GM23338 (cell line): ENCODE measurements at regions not wholly inside any gene's neighbourhood (a gene's known extent, or its start where the extent isn't known, plus 50 kb on each side); places are given as distances from the start of the nearest gene placed in this dataset.

Source experiments
- EZH2 ChIP-seq: fragments of 200-600 bp; sonication (generic); IDR thresholded peaks from one replicate; pipeline ENCODE4 v1.8.0; 2017; ENCODE audit warnings: antibody characterized with exemption, mild to moderate bottlenecking, low read depth; ENCODE audit not compliant: unreplicated experiment
- EZH2phosphoT487 ChIP-seq: fragments of 200-600 bp; sonication (generic); IDR thresholded peaks from one replicate; pipeline ENCODE4 v1.8.1; 2018; ENCODE audit warnings: antibody characterized with exemption; ENCODE audit not compliant: unreplicated experiment
- JUNB ChIP-seq: IDR thresholded peaks from one replicate; pipeline ENCODE4 v1.6.1; 2016; ENCODE audit warnings: antibody characterized with exemption; ENCODE audit not compliant: unreplicated experiment
- POLR2AphosphoS5 ChIP-seq: IDR thresholded peaks from 2 replicates; pipeline ENCODE4 v1.6.1; 2016; ENCODE audit warnings: antibody characterized with exemption, low read depth
- STAT1 ChIP-seq: IDR thresholded peaks from one replicate; pipeline ENCODE4 v1.6.1; 2016; ENCODE audit warnings: antibody characterized with exemption; ENCODE audit not compliant: unreplicated experiment
- ZNF331 ChIP-seq: fragments of 250-450 bp; sonication (Bioruptor Pico); IDR thresholded peaks from 2 replicates; pipeline ENCODE4 v1.5.0; 2020; ENCODE audit warnings: low read depth, mild to moderate bottlenecking, moderate library complexity
- TF ChIP-seq, protein P1 (sequence below), 2 experiments: fragments of 200-600 bp in 1 of 2; sonication (generic) in 1 of 2; conservative IDR thresholded peaks; 2 replicates each; pipeline versions ENCODE4 v1.5.1 to v1.6.1; 2016 to 2017; ENCODE audit warnings: antibody characterized with exemption in 2 of 2, low read depth in 2 of 2, mild to moderate bottlenecking in 2 of 2, moderate library complexity in 1 of 2
- TF ChIP-seq, protein P2 (sequence below): IDR thresholded peaks from one replicate; pipeline ENCODE4 v1.6.1; 2018; ENCODE audit warnings: antibody characterized with exemption; ENCODE audit not compliant: unreplicated experiment
- TF ChIP-seq, protein P3 (sequence below): IDR thresholded peaks from 2 replicates; pipeline ENCODE4 v1.6.1; 2016; ENCODE audit warnings: antibody characterized with exemption

DNA sequence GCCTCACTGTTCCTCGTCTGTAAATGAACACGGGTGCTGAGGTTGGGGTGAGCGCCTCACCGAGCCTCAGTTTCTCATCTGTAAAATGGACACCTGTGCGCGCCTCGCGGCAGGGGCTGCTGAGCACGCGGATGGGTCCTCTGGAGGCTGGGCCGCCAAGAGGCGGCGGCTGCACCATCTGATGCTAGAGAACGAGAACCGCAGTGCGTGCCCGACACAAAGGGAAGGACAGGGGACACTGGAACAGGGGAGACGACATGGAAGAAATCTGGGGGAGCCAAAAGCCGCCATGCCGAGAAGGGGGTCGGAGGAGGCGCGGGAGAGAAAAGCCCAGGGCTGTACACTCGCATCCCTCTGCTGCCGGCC is 118.7 kb upstream of the ZNF516 start:
- TF ChIP-seq, protein P1, sequence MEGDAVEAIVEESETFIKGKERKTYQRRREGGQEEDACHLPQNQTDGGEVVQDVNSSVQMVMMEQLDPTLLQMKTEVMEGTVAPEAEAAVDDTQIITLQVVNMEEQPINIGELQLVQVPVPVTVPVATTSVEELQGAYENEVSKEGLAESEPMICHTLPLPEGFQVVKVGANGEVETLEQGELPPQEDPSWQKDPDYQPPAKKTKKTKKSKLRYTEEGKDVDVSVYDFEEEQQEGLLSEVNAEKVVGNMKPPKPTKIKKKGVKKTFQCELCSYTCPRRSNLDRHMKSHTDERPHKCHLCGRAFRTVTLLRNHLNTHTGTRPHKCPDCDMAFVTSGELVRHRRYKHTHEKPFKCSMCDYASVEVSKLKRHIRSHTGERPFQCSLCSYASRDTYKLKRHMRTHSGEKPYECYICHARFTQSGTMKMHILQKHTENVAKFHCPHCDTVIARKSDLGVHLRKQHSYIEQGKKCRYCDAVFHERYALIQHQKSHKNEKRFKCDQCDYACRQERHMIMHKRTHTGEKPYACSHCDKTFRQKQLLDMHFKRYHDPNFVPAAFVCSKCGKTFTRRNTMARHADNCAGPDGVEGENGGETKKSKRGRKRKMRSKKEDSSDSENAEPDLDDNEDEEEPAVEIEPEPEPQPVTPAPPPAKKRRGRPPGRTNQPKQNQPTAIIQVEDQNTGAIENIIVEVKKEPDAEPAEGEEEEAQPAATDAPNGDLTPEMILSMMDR (conservative IDR thresholded peaks at IDR 0.05; ENCODE audit: low read depth in 2 of 2) = no peak
- TF ChIP-seq EZH2 = no peak
- TF ChIP-seq ZNF331 (CRISPR knock-in tag) = no peak
- TF ChIP-seq EZH2phosphoT487 = no peak
- TF ChIP-seq, protein P2, sequence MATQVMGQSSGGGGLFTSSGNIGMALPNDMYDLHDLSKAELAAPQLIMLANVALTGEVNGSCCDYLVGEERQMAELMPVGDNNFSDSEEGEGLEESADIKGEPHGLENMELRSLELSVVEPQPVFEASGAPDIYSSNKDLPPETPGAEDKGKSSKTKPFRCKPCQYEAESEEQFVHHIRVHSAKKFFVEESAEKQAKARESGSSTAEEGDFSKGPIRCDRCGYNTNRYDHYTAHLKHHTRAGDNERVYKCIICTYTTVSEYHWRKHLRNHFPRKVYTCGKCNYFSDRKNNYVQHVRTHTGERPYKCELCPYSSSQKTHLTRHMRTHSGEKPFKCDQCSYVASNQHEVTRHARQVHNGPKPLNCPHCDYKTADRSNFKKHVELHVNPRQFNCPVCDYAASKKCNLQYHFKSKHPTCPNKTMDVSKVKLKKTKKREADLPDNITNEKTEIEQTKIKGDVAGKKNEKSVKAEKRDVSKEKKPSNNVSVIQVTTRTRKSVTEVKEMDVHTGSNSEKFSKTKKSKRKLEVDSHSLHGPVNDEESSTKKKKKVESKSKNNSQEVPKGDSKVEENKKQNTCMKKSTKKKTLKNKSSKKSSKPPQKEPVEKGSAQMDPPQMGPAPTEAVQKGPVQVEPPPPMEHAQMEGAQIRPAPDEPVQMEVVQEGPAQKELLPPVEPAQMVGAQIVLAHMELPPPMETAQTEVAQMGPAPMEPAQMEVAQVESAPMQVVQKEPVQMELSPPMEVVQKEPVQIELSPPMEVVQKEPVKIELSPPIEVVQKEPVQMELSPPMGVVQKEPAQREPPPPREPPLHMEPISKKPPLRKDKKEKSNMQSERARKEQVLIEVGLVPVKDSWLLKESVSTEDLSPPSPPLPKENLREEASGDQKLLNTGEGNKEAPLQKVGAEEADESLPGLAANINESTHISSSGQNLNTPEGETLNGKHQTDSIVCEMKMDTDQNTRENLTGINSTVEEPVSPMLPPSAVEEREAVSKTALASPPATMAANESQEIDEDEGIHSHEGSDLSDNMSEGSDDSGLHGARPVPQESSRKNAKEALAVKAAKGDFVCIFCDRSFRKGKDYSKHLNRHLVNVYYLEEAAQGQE = no peak
- TF ChIP-seq JUNB = no peak
- TF ChIP-seq, protein P3, sequence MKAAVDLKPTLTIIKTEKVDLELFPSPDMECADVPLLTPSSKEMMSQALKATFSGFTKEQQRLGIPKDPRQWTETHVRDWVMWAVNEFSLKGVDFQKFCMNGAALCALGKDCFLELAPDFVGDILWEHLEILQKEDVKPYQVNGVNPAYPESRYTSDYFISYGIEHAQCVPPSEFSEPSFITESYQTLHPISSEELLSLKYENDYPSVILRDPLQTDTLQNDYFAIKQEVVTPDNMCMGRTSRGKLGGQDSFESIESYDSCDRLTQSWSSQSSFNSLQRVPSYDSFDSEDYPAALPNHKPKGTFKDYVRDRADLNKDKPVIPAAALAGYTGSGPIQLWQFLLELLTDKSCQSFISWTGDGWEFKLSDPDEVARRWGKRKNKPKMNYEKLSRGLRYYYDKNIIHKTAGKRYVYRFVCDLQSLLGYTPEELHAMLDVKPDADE = no peak
- TF ChIP-seq POLR2AphosphoS5 = no peak
- TF ChIP-seq STAT1 = no peak
